Right lobe of liver (tissue), 6 donors: ENCODE measurements at regions not wholly inside any gene's neighbourhood (a gene's known extent, or its start where the extent isn't known, plus 50 kb on each side); places are given as distances from the start of the nearest gene placed in this dataset.

Source experiments
- ATAC-seq, 4 donors: fragments of 200-7000 bp; cut with Tn5 transposase; one replicate each; pipeline ENCODE4 v1.9.1; 2020; ENCODE audit warnings: mild to moderate bottlenecking in 4 of 4, moderate library complexity in 4 of 4
- DNase-seq, 3 donors: peaks; one replicate each; pipeline ENCODE4 v3.0.0-alpha.2; 2020
- H3K27ac ChIP-seq, 3 donors: fragments of 200-600 bp; one replicate each; pipeline ENCODE4 v1.8.0; 2022
- H3K27me3 ChIP-seq, 2 donors: fragments of 200-600 bp; one replicate each; pipeline ENCODE4 v1.8.0; 2022
- H3K36me3 ChIP-seq, 4 donors: fragments of 200-600 bp; sonication (generic) in 1 of 4; one replicate each; pipeline versions ENCODE4 v1.5.1 to v1.8.0; 2017 to 2022; ENCODE audit warnings: control low read depth in 1 of 4
- H3K4me1 ChIP-seq, 4 donors: fragments of 200-600 bp; sonication (generic) in 1 of 4; one replicate each; pipeline versions ENCODE4 v1.5.1 to v1.8.0; 2017 to 2022; ENCODE audit warnings: control low read depth in 1 of 4
- H3K4me3 ChIP-seq, 3 donors: fragments of 200-600 bp; one replicate each; pipeline ENCODE4 v1.8.0; 2022
- H3K9me3 ChIP-seq, 4 donors: fragments of 200-600 bp; sonication (generic) in 1 of 4; one replicate each; pipeline versions ENCODE4 v1.5.1 to v1.8.0; 2017 to 2022; ENCODE audit warnings: control low read depth in 1 of 4
- CTCF ChIP-seq, 4 donors: fragments of 200-600 bp in 3 of 4; fragments of 450-650 bp in 1 of 4; IDR thresholded peaks; one replicate each; pipeline versions ENCODE4 v1.5.1 to v1.8.0; 2016 to 2022; ENCODE audit warnings: antibody characterized with exemption in 4 of 4, mild to moderate bottlenecking in 2 of 4
- POLR2A ChIP-seq: fragments of 450-650 bp; IDR thresholded peaks from one replicate; pipeline ENCODE4 v1.6.1; 2017; ENCODE audit warnings: antibody characterized with exemption, mild to moderate bottlenecking
- WGBS: methylation state at CpG from one replicate; pipeline ENCODE4 v1.1.6; 2018; ENCODE audit warnings: low coverage, low lambda C conversion rate; ENCODE audit not compliant: insufficient coverage; ENCODE audit errors: missing lambda C conversion rate; 5-methylcytosine and 5-hydroxymethylcytosine counted together
- intact Hi-C, 2 donors: fragments of 100-400 bp; cut with DNase I; formaldehyde crosslinking; loops; one replicate each; pipeline versions ENCODE4 v1.11.2 to v1.14.1; 2022
- donor health status: DM: no; HTN: yes; CAD: no.
- donor health status: DM: no; HTN: no; CAD: no.
- donor health status: DM: no; HTN: no; CAD: no.
- donor health status: DM: no; HTN: yes; CAD: no.
- donor health status: DM: no; HTN: yes; CAD: no.

GRCh38 chr12:107356266-107356936 lies 263.1 kb upstream of the CRY1 start:
- Histone ChIP-seq H3K9me3 (no peaks in the 10 kb centered on the region), H3K27ac (no peak overlapping the region), H3K36me3 (no peaks in the 10 kb centered on the region), H3K4me3 (no peak overlapping the region), H3K4me1 (no peaks in the 10 kb centered on the region), H3K27me3 (no peaks in the 10 kb centered on the region)
- TF ChIP-seq CTCF (IDR thresholded peaks at IDR 0.05) (no peak), POLR2A (no peak)
- intact Hi-C loops = no loop called here
- 37% methylated on average over 5 of the region's 7 CpGs for WGBS
- no peak for DNase-seq
- no peak for ATAC-seq

GRCh38 chr12:107356937-107357295 lies 263.6 kb upstream of the CRY1 start:
- no peaks in the 10 kb centered on the region for H3K36me3 ChIP-seq
- WGBS = 38% methylated on average over 2 of the region's 2 CpGs
- H3K27me3 ChIP-seq = no peaks in the 10 kb centered on the region
- H3K27ac ChIP-seq = no peak overlapping the region
- ATAC-seq = no peak
- intact Hi-C loops = no loop called here
- DNase-seq = no peak
- no peaks in the 10 kb centered on the region for H3K9me3 ChIP-seq
- no peaks in the 10 kb centered on the region for H3K4me1 ChIP-seq
- TF ChIP-seq POLR2A = no peak
- no peak for TF ChIP-seq CTCF (IDR thresholded peaks at IDR 0.05)
- H3K4me3 ChIP-seq = no peak overlapping the region

- Histone ChIP-seq H3K27ac (no peak overlapping the region), H3K4me3 (no peak overlapping the region), H3K9me3 (no peaks in the 10 kb centered on the region), H3K27me3 (no peaks in the 10 kb centered on the region), H3K36me3 (no peaks in the 10 kb centered on the region), H3K4me1 (no peaks in the 10 kb centered on the region)
- intact Hi-C loops = no loop called here
- WGBS = 0% methylated on average over 1 of the region's 4 CpGs
- DNase-seq = no peak
- no peak for ATAC-seq
- no peak for TF ChIP-seq POLR2A
- no peak for TF ChIP-seq CTCF (IDR thresholded peaks at IDR 0.05)
Measured at GRCh38 chr12:107359382-107359781, 266.0 kb upstream of the CRY1 start.

- Histone ChIP-seq H3K36me3 (no peaks in the 10 kb centered on the region), H3K27me3 (no peaks in the 10 kb centered on the region), H3K27ac (no peak overlapping the region), H3K4me3 (no peak overlapping the region), H3K9me3 (no peaks in the 10 kb centered on the region), H3K4me1 (no peaks in the 10 kb centered on the region)
- DNase-seq (no peak), ATAC-seq (no peak)
- TF ChIP-seq POLR2A (no peak), CTCF (IDR thresholded peaks at IDR 0.05) (no peak)
- intact Hi-C loops = no loop called here
Measured at GRCh38 chr12:107360033-107360432, 266.7 kb upstream of the CRY1 start.

GRCh38 chr12:107360482-107360881 lies 267.1 kb upstream of the CRY1 start:
- intact Hi-C loops = no loop called here
- Histone ChIP-seq H3K9me3 (no peaks in the 10 kb centered on the region), H3K36me3 (no peaks in the 10 kb centered on the region), H3K4me3 (no peak overlapping the region), H3K4me1 (no peaks in the 10 kb centered on the region), H3K27ac (no peak overlapping the region), H3K27me3 (no peaks in the 10 kb centered on the region)
- DNase-seq = no peak
- TF ChIP-seq POLR2A (no peak), CTCF (IDR thresholded peaks at IDR 0.05) (no peak)
- no peak for ATAC-seq
- 44% methylated on average over 1 of the region's 2 CpGs for WGBS
